GM12873 (cell line): ENCODE measurements at regions not wholly inside any gene's neighbourhood (a gene's known extent, or its start where the extent isn't known, plus 50 kb on each side); places are given as distances from the start of the nearest gene placed in this dataset.

ENCODE experiments used
- CTCF ChIP-seq: IDR thresholded peaks from 2 replicates; pipeline ENCODE4 v1.5.1; 2012; ENCODE audit warnings: low read depth, mild to moderate bottlenecking, moderate library complexity, low read length, control low read depth; ENCODE audit not compliant: insufficient read depth; ENCODE audit errors: missing control alignments

GRCh38 chr2:167534443-167534842 lies 646.2 kb downstream of the XIRP2 start:
- TF ChIP-seq CTCF, result no peak

- TF ChIP-seq CTCF, result no peak
Observed at GRCh38 chr2:167524786-167525185, 636.5 kb downstream of the XIRP2 start.

GRCh38 chr2:167510071-167510759 lies 621.9 kb downstream of the XIRP2 start:
- TF ChIP-seq CTCF, result no peak

- TF ChIP-seq CTCF, result no peak
Observed at GRCh38 chr2:167509586-167509985, 621.3 kb downstream of the XIRP2 start.

- no peak for TF ChIP-seq CTCF
Observed at GRCh38 chr2:167508709-167509108, 620.4 kb downstream of the XIRP2 start.

- no peak for TF ChIP-seq CTCF
Observed at GRCh38 chr2:167506395-167506794, 618.1 kb downstream of the XIRP2 start.

- TF ChIP-seq CTCF, result no peak
Observed at GRCh38 chr2:167504695-167505094, 616.4 kb downstream of the XIRP2 start.
